IPS DF 19.7 (cell line): ENCODE measurements at regions not wholly inside any gene's neighbourhood (a gene's known extent, or its start where the extent isn't known, plus 50 kb on each side); places are given as distances from the start of the nearest gene placed in this dataset.

ENCODE experiments used
- DNase-seq: peaks from one replicate; pipeline ENCODE4 v3.0.0-alpha.2; 2013; ENCODE audit warnings: low read depth, low spot score

DNA sequence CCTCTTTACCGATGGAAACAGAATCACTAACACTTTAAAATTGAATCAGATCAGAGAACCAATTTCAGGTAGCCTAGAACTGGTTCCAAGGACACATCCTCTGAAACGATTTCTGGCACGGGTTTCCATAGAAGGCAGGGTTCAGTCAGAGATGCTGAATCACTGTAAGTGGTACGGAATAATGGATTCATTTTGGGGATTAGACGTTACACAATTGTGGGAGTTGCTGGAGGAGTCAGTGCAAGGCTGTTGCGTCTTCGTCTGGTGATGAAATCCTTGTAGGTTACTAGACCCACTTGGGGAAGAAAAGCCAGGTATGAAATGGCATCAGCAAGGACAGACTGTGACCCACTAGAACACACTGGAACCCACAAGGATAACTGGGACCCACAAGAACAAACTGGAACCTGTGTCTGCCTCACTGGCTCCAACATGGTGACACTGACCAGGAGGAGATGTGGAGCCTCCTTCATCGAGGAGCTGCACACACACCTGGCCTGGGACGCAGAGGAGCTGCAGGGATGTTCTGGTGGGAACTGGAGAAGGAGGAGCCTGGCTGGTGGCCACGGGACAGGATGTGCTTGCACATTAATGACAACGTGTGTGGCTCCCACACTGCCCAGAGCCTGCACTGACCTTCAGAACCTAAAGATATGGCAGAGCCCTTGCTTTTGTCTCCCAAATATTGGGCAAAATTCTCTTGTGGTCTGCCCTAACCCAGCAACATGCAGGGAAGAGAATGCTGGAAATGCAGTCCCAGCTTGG, 105.1 kb downstream of the TRAPPC11 start:
- no peak for DNase-seq

GRCh38 chr4:183765251-183765911, 106.3 kb downstream of the TRAPPC11 start:
- no peak for DNase-seq

- DNase-seq = no peak
These were observed 107.0 kb downstream of the TRAPPC11 start for GRCh38 chr4:183766140-183766539.

DNA sequence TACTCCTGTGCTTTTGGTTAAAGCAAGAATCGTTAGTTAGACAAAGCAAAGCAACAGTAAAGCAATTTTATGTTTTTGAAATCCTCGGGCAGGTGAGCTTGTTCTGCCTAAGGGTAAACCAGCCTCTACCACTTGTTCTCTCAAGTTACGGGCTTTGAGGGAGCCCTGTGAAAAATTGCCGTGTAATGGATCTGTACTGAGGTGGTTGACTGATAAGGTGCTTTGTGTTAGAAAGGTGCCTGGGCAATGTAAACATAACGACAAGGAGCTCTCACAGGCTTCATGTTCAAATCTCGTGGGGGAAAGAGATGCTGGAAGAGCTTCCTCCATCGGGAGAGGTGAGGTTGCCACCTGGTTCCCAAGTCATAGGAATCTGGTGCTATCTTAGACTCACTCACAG, 111.8 kb downstream of the TRAPPC11 start:
- DNase-seq = no peak

- DNase-seq = no peak
These were observed 113.3 kb downstream of the TRAPPC11 start for GRCh38 chr4:183772361-183772760.

DNA sequence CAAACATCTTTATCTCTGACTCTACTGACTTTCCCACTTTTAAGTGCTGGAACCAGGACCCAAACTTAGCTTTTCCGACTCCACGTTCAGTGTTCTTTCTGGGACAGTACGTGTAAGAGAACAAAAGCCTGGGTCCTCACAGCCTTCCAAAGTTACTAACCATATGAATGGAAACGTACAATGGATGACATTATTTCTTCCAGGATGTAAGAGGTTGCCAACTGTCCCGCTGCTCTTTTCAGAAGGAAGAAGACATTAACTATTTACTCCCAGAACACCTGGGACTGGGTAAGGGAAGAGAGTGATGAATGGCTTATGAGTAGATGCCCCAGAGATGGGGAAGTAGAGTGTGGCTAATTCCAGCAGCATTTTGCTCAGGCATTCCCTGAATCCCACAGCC, 114.7 kb downstream of the TRAPPC11 start:
- DNase-seq = peak; percentile 54

DNA sequence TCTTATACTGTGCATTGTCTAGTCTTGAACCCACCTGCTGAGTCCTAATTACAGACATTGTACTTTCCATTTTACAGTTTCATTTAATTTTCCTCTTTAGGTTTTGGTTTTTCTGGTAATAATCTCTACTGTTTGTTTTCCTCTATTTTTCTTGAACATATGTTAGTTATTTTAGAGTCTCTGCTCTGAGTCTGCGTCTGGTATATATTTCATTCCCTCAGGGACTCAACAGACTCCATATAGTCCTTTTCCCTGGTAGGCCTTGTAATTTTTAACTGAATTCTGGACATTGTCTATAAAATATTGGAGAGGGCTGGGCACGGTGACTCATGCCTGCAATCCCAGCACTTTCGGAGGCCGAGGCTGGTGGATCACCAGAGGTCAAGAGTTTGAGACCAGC, 121.8 kb upstream of the STOX2 start:
- DNase-seq = no peak

- no peak for DNase-seq
These were observed 121.0 kb upstream of the STOX2 start for GRCh38 chr4:183783991-183784553.

DNA sequence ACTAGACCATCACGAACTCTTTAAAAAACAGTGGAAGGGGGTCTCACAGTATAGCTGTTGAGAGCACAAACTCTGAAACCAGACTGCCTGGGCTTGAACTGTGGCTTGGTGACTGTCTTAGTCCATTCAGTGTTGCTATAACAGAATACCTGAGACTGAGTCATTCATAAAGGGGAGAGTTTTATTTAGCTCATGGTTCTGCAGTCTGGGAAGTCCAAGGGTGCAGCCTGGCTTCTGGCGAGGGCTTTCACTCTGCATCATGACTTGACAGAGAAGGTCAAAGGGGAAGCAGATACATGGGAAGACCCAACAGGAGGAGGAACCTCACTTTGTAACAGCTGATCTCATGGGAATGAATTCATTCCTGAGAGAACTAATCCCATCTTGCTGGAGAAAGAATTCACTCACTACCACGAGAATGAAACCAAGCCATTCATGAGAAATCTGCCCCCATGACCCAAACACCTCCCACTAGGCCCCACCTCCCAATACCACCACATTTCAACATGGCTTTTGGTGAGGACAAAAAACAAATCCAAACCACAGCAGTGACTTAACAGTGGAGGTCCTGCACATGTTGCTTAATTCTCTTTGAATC, 116.7 kb upstream of the STOX2 start:
- DNase-seq = no peak

GRCh38 chr4:183789657-183790056, 115.5 kb upstream of the STOX2 start:
- DNase-seq = no peak

DNA sequence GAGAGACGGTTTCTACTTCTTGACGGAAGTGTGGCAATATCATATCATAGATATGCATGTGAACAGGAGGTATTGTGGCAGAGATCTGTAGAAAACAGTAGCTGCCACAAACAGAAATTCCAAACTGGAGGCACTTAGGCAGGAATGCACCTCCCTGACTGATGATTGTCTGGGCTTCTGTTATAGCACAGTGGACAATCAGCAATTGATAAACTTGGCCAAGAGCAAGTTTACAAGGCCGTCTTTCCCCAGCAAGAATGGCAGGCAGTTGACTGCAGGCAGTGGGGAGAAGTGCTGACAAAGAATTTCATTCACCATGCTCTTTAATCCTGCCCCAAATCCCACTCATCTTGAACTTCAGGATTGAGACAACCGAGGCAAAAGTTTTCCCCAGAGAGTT, 114.4 kb upstream of the STOX2 start:
- DNase-seq = no peak

DNA sequence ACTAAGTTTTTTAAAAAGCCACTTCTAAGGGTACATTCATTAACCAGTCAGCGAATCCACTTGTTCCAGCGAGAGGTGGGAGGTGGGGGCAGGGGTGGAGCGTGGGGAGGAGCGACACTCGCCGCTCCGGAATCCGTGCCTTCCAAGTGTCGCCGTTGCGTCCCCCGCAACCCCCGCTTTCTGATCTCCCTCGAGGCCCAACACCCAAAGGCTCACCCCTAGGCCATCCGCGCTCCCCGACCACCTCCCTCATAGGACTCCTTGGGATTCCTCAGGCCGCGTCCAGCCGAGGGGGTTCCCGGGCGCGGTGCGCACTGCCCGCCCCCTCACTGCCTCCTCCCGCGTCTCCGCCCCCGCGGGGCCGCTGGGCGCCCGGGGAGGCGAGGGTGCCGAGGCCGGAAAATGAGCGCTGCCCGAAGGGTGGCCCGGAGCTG, 108.1 kb upstream of the STOX2 start:
- DNase-seq = no peak

DNA sequence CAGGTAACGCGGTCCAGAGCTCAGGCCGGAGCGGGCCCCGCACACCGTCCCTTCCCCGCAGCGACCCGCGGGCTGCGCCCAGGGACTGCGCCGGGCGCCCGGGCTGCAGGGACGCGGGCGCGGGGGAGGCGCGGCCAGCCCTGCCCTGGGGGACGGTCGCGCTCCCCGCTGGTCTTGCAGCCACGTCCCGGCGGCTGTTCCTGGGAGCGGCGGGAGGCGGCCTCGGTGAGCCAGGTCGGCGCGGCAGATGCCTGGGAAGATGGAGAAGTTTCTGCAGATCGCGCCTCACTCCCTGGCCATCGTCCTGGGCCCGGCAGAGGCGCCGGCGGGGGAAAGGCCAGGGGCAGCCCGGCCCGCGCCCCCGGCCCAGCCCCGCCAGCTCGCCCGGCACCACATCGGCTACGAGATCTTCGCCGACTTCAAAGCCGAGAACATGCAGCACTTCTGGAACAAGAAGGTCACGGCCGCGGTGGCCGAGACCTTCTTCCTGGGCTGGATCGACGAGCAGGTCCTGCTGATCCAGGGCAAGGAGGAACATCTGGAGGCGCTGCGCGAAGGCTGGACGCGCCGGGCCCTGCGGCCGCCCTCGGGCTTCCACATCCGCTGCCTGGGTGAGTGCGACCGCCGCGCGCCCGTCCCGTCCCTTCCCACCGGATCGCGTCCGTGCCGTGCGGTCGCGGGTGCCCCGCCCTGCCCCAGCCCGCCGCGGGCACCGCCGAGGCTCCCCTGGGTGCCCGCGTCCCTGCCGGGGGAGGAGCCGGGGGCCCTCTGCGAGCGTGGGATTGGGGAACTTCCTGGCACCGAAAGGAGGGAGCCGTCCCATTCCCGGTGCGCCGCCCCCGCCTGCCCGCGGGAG, 107.4 kb upstream of the STOX2 start:
- no peak for DNase-seq

- DNase-seq = no peak
These were observed 106.5 kb upstream of the STOX2 start for GRCh38 chr4:183798301-183799253.

GRCh38 chr4:183801457-183802165, 103.5 kb upstream of the STOX2 start:
- no peak for DNase-seq

GRCh38 chr4:183806341-183806740, 98.8 kb upstream of the STOX2 start:
- no peak for DNase-seq

GRCh38 chr4:183807420-183808096, 97.5 kb upstream of the STOX2 start:
- DNase-seq = no peak

GRCh38 chr4:183808097-183808456, 97.0 kb upstream of the STOX2 start:
- no peak for DNase-seq

DNA sequence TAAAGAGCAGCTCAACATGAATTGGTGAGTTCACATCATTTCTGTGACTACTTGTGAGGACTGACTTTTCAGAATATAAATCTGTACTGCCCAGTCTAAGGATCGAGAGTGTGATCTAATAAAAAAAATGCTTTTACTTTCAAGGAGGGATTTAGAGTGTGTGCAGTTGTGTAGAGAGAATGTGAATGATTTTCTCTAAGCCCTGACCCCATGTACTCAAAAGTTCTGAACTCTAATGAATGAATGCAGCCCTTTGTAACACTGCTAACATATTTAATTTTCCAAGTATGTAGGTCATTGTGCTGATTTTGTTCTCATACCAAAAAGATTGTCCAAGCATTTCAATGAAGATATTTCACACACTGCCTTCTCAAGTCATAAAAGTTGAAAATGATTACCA, 92.5 kb upstream of the STOX2 start:
- no peak for DNase-seq
